HFFc6 (cell line): ENCODE measurements at regions not wholly inside any gene's neighbourhood (a gene's known extent, or its start where the extent isn't known, plus 50 kb on each side); places are given as distances from the start of the nearest gene placed in this dataset.
"Not testable (repeated sequence)": the region's sequence is repeated elsewhere in the genome, so short reads cannot be mapped to it uniquely, and the experiment has no call there.

Source experiments
- DNase-seq: peaks from one replicate; pipeline ENCODE4 v3.0.0-alpha.2; 2018
- H3K27ac Mint-ChIP-seq: 2 replicates; pipeline ENCODE4 v1.8.0; 2020; ENCODE audit warnings: mild to moderate bottlenecking, mixed read lengths
- H3K27me3 Mint-ChIP-seq: 2 replicates; pipeline ENCODE4 v1.8.0; 2021; ENCODE audit warnings: mild to moderate bottlenecking, moderate library complexity, mixed read lengths; ENCODE audit not compliant: insufficient read depth
- H3K36me3 Mint-ChIP-seq: 2 replicates; pipeline ENCODE4 v1.8.0; 2021; ENCODE audit warnings: low read depth, mixed read lengths
- H3K4me1 Mint-ChIP-seq: 2 replicates; pipeline ENCODE4 v1.8.0; 2020; ENCODE audit warnings: low read depth, mixed read lengths
- H3K4me3 Mint-ChIP-seq: 2 replicates; pipeline ENCODE4 v1.8.0; 2020; ENCODE audit warnings: mild to moderate bottlenecking, moderate library complexity, mixed read lengths
- H3K9me3 Mint-ChIP-seq: 2 replicates; pipeline ENCODE4 v1.8.0; 2020; ENCODE audit warnings: mild to moderate bottlenecking, mixed read lengths
- TF ChIP-seq, protein P1 (sequence below): fragments of 200-600 bp; sonication (generic); IDR thresholded peaks from 2 replicates; pipeline ENCODE4 v1.5.0; 2021; ENCODE audit warnings: antibody characterized with exemption, mild to moderate bottlenecking

DNA sequence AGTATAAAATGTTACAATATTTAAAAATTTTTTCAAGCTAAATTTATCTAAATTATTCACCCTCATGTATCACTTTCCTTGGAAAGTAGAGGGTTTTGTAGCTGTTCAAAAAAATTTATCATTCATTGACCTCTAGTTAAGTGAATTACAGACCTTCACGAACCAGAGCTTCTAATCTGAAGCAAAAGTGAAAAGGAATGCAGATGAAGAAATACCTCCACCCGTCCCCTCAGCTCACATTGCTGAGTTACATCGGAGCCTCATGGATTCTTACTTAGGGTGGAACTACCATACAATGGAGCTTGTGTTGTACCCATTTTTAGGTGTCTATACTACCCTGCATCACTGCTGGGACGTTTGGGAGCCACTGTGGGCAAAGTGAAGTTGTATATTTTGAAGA lies 146.2 kb upstream of the NEDD9 start:
- H3K9me3 Mint-ChIP-seq: peaks cover 5% of the 10 kb centered on the region; the same call in 1 of the 2 replicates
- TF ChIP-seq, protein P1, sequence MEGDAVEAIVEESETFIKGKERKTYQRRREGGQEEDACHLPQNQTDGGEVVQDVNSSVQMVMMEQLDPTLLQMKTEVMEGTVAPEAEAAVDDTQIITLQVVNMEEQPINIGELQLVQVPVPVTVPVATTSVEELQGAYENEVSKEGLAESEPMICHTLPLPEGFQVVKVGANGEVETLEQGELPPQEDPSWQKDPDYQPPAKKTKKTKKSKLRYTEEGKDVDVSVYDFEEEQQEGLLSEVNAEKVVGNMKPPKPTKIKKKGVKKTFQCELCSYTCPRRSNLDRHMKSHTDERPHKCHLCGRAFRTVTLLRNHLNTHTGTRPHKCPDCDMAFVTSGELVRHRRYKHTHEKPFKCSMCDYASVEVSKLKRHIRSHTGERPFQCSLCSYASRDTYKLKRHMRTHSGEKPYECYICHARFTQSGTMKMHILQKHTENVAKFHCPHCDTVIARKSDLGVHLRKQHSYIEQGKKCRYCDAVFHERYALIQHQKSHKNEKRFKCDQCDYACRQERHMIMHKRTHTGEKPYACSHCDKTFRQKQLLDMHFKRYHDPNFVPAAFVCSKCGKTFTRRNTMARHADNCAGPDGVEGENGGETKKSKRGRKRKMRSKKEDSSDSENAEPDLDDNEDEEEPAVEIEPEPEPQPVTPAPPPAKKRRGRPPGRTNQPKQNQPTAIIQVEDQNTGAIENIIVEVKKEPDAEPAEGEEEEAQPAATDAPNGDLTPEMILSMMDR: no peak
- H3K4me3 Mint-ChIP-seq: no peak overlapping the region
- no peak for DNase-seq
- H3K4me1 Mint-ChIP-seq: no peaks in the 10 kb centered on the region
- H3K27ac Mint-ChIP-seq: no peak overlapping the region
- H3K36me3 Mint-ChIP-seq: peaks cover 5% of the 10 kb centered on the region; the same call in 1 of the 2 replicates
- peaks cover 6% of the 10 kb centered on the region; the same call in 1 of the 2 replicates for H3K27me3 Mint-ChIP-seq

DNA sequence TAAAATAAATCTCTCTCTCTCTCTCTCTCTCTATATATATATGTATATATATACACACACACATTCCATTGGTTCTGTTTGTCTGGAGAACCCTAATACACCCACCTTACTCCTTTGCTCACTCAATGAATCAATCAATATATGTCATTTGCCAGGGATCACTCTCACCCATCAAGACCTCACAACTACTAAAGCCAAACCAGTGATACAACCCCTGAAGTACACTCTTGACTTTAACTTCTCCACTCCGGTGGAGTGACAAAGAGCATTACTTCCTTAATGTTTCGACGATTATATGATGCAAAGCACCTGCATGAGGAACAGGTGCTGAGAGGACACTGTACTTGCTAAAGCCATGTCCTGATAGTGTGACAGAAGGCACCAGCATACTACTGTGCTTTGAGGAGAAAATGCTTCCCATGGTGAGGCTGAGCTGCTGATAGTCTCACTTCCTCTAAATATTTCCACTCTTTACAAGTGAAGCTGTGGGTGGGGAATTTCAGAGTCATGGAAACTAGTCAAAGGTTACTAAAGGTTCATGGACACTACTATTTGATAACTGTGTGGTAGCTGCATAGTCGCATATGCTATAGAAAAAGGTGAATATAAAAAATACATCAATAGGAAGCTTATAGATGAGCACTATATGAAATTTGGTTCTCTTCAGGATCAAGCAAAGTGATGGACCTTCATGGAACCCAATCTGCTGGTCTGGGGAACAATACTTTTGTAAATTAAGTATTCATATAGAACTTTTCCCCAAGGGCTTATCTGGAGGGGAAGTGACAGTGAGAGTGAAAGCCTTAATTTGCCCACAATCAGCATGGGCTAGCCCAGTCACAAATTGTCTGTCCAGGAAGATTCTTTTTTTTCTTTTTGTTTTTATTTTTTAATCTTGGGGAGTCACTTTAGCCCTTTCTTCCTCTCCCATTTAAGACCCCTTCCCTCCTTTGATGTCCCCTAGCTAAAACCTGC lies 141.9 kb upstream of the NEDD9 start:
- peaks cover 5% of the 10 kb centered on the region; the same call in 1 of the 2 replicates for H3K9me3 Mint-ChIP-seq
- TF ChIP-seq, protein P1: no peak
- no peak for DNase-seq
- H3K4me1 Mint-ChIP-seq: no peaks in the 10 kb centered on the region
- H3K36me3 Mint-ChIP-seq: peaks cover 5% of the 10 kb centered on the region; the same call in 1 of the 2 replicates
- H3K27ac Mint-ChIP-seq: no peak overlapping the region
- H3K4me3 Mint-ChIP-seq: no peak overlapping the region
- H3K27me3 Mint-ChIP-seq: no peaks in the 10 kb centered on the region

DNA sequence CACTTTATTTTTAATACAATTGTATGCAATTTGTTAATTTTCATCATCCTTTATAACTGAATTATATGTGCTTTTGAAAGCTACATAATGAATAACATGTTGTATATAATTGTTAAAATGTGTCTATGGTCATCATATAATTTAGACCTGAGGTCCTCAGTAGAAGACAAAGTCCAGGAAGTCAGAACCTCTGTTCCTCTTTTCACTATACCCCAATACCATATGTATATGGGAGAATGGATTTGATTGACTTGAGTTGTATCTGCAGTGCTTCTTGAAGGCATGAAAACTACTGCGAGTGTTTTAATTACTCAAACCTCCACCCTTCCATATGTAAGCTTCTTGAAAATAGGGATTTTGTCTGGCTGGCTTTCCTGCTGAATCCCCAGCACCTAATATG lies 140.7 kb upstream of the NEDD9 start:
- H3K4me3 Mint-ChIP-seq: no peak overlapping the region
- H3K27ac Mint-ChIP-seq: no peak overlapping the region
- H3K27me3 Mint-ChIP-seq: no peaks in the 10 kb centered on the region
- H3K9me3 Mint-ChIP-seq: peaks cover 5% of the 10 kb centered on the region; the same call in 1 of the 2 replicates
- no peak for DNase-seq
- TF ChIP-seq, protein P1: no peak
- H3K36me3 Mint-ChIP-seq: peaks cover 5% of the 10 kb centered on the region; the same call in 1 of the 2 replicates
- peaks cover 6% of the 10 kb centered on the region for H3K4me1 Mint-ChIP-seq

DNA sequence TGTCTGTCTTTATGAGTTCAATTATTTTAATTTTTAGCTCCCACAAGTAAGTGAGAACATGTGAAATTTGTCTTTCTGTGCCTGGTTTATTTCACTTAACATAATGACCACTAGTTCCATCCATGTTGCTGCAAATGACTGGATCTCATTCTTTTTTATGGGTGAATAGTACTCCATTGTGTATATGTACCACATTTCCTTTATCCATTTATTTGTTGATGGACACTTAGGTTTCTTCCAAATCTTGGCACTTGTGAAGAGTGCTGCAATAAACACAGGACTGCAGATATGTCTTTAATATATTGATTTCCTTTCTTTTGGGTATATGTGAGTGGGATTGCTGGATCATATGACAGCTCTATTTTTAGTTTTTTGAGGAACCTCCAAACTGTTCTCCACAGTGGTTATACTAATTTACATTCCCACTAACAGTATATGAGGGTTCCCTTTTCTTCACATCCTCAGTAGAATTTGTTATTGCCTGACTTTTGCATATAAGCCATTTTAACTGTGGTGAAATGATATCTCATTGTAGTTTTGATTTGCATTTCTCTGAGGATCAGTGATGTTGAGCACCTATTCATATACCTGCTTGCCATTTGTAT lies 139.8 kb upstream of the NEDD9 start:
- H3K36me3 Mint-ChIP-seq, H3K9me3 Mint-ChIP-seq, H3K27me3 Mint-ChIP-seq, DNase-seq, H3K27ac Mint-ChIP-seq, H3K4me3 Mint-ChIP-seq: not testable (repeated sequence)
- peaks cover 14% of the 10 kb centered on the region for H3K4me1 Mint-ChIP-seq

DNA sequence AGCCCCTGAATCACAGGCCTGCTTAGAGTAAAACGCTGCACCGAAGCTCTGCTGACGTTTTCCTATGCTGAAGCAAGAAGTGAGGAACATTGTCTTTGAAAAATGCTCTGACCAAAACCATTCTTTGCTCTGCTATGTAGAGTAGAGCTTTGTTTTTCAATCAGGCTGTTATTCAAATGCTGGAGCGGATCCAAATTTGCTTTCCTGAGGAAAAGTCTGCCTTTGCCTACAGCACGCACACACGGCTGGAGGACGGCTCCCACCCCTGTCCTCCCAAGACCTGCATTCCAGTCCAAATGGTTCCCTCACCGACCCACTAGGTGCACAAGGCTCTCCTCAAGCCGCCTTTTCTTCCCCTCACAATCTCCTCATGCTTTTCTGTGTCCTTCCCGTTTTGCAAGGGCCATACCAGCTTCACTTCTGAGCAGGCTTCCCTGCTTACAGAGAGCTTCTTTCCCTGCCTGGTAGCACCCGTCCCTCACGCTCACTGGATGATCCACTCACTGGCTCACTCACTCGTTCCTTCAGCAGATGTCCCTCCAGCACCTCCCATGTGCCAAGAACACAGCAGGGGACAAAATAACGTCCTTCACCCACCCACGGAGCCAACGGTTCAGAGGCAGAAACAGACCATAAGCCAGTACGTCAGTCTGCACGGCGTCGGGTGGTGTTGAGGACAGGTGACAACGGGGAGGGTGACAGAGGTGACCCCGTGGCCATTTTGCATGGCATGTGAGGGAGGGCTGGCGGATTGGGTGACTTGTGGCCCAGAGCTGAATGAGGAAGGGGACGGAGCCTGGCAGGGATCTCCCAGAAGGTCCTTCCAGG lies 137.9 kb upstream of the NEDD9 start:
- Mint-ChIP-seq H3K27ac (no peak overlapping the region), H3K4me3 (no peak overlapping the region), H3K9me3 (no peaks in the 10 kb centered on the region), H3K4me1 (peaks cover 25% of the 10 kb centered on the region), H3K36me3 (no peaks in the 10 kb centered on the region), H3K27me3 (no peaks in the 10 kb centered on the region)
- TF ChIP-seq, protein P1: no peak
- no peak for DNase-seq
